Activated B cell treated with CpG ODN at 0.5 μM for 24 hours (primary cell): ENCODE measurements at regions not wholly inside any gene's neighbourhood (a gene's known extent, or its start where the extent isn't known, plus 50 kb on each side); places are given as distances from the start of the nearest gene placed in this dataset.
"Not testable (repeated sequence)": the region's sequence is repeated elsewhere in the genome, so short reads cannot be mapped to it uniquely, and the experiment has no call there.

Experiments used
- ATAC-seq: fragments of 200-7000 bp; cut with Tn5 transposase; one replicate; pipeline ENCODE4 v1.10.0; 2021; ENCODE audit warnings: low read depth, mild to moderate bottlenecking, moderate library complexity
- CTCF ChIA-PET: fragments of 350-600 bp; sonication (Branson Sonifier 250); formaldehyde crosslinking; loops from one replicate; lab custom pipeline; 2021; ENCODE audit warnings: antibody characterized with exemption; lab: Charles Lee
- POLR2A ChIA-PET: fragments of 350-600 bp; sonication (Branson Sonifier 250); formaldehyde crosslinking; loops from one replicate; lab custom pipeline; 2021; ENCODE audit warnings: antibody characterized with exemption; lab: Charles Lee
- DNase-seq: peaks from one replicate; pipeline ENCODE4 v3.0.0; 2022
- H3K27ac Mint-ChIP-seq: one replicate; pipeline ENCODE4 v1.8.0; 2020; ENCODE audit warnings: mixed read lengths
- H3K27me3 Mint-ChIP-seq: one replicate; pipeline ENCODE4 v1.8.0; 2021; ENCODE audit warnings: mixed read lengths
- H3K36me3 Mint-ChIP-seq: one replicate; pipeline ENCODE4 v1.8.0; 2021; ENCODE audit warnings: low read depth, mixed read lengths
- H3K4me1 Mint-ChIP-seq: one replicate; pipeline ENCODE4 v1.8.0; 2021; ENCODE audit warnings: mixed read lengths
- H3K4me3 Mint-ChIP-seq: one replicate; pipeline ENCODE4 v1.8.0; 2020; ENCODE audit warnings: mild to moderate bottlenecking, mixed read lengths
- H3K9me3 Mint-ChIP-seq: one replicate; pipeline ENCODE4 v1.8.0; 2020; ENCODE audit warnings: mixed read lengths
- CTCF ChIP-seq: fragments of 200-600 bp; IDR thresholded peaks from one replicate; pipeline ENCODE4 v1.8.0; 2022; ENCODE audit warnings: antibody characterized with exemption, mild to moderate bottlenecking
- intact Hi-C: fragments of 100-400 bp; cut with micrococcal nuclease; formaldehyde crosslinking; loops from one replicate; pipeline ENCODE4 v1.15.1; 2024

- no peaks in the 10 kb centered on the region for H3K36me3 Mint-ChIP-seq
- H3K4me3 Mint-ChIP-seq: no peak overlapping the region
- POLR2A ChIA-PET: no interaction called here
- no peak for TF ChIP-seq CTCF
- DNase-seq (no peak), ATAC-seq (peak; percentile 52)
- no peak overlapping the region for H3K27ac Mint-ChIP-seq
- no peaks in the 10 kb centered on the region for H3K9me3 Mint-ChIP-seq
- CTCF ChIA-PET: no interaction called here
- H3K4me1 Mint-ChIP-seq: peaks cover 21% of the 10 kb centered on the region
- intact Hi-C loops: no loop called here
- no peaks in the 10 kb centered on the region for H3K27me3 Mint-ChIP-seq
Measured at GRCh38 chr7:69211739-69212138, 386.5 kb upstream of the AUTS2 start.

DNA sequence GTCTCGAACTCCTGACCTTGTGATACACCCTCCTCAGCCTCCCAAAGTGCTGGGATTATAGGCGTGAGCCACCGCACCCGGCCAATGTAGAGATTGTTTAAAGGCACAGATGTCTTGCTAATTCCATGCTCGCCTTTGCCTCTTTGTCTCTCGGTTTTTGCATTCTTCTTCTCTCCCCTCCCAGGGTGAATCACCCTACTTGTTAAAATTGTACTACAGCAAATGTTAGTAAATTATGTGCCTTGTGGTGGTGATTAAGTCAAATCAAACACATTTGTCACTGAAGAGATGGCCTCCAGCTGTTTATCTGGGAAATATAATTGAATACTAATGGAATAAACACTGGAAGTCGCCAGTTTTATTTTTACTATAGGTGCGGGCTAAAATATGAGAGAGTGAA is 384.4 kb upstream of the AUTS2 start:
- CTCF ChIA-PET: no interaction called here
- no peaks in the 10 kb centered on the region for H3K36me3 Mint-ChIP-seq
- no peaks in the 10 kb centered on the region for H3K27me3 Mint-ChIP-seq
- ATAC-seq (no peak), DNase-seq (no peak)
- peaks cover 12% of the 10 kb centered on the region for H3K4me1 Mint-ChIP-seq
- no peak overlapping the region for H3K4me3 Mint-ChIP-seq
- no peaks in the 10 kb centered on the region for H3K9me3 Mint-ChIP-seq
- no peak for TF ChIP-seq CTCF
- POLR2A ChIA-PET: no interaction called here
- no peak overlapping the region for H3K27ac Mint-ChIP-seq
- intact Hi-C loops: no loop called here

DNA sequence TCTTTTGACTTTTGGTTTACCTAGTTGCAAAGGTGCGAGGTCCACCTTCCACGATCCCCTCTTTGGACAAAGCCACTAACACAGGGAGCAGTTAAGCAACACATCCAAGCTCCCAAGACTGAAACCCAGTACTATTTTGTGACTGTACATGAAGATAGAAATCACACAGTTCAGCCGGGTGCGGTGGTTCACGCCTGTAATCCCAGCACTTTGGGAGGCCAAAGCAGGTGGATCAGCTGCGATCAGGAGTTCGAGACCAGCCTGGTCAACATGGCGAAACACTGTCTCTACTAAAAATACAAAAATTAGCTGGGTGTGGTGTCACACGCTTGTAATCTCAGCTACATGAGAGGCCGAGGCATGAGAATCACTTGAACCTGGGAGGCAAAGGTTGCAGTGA is 382.8 kb upstream of the AUTS2 start:
- intact Hi-C loops, POLR2A ChIA-PET, H3K4me3 Mint-ChIP-seq, H3K27me3 Mint-ChIP-seq, H3K36me3 Mint-ChIP-seq, H3K27ac Mint-ChIP-seq, DNase-seq, CTCF ChIA-PET, ATAC-seq, H3K4me1 Mint-ChIP-seq, H3K9me3 Mint-ChIP-seq: not testable (repeated sequence)

GRCh38 chr7:69217516-69218350 is 380.5 kb upstream of the AUTS2 start:
- intact Hi-C loops: no loop called here
- H3K9me3 Mint-ChIP-seq: no peaks in the 10 kb centered on the region
- ChIA-PET CTCF (no interaction called here), POLR2A (no interaction called here)
- no peak for DNase-seq
- H3K4me3 Mint-ChIP-seq: no peak overlapping the region
- H3K27me3 Mint-ChIP-seq: peaks cover 1% of the 10 kb centered on the region
- no peak for ATAC-seq
- H3K4me1 Mint-ChIP-seq: no peaks in the 10 kb centered on the region
- TF ChIP-seq CTCF: no peak
- H3K27ac Mint-ChIP-seq: no peak overlapping the region
- H3K36me3 Mint-ChIP-seq: no peaks in the 10 kb centered on the region

DNA sequence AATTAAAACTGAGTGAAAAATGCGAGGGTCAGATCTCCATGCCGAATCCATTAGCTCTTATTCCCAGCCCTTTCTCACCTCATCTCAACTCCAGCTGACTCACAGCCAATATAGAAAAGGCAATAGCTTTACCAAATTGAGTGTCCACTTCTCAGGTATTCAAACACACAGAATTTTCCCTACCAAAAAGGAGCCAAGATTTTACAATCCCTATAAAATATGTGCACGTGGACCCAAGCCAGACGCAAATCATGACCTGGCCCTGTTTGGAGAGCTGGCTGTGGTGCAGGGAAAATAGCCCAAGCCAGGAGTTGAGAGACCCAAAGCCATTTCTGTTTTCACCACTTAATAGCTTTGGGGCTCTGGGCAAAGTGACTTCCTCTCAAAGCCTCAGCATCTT is 379.7 kb upstream of the AUTS2 start:
- ChIA-PET POLR2A (no interaction called here), CTCF (no interaction called here)
- Mint-ChIP-seq H3K4me3 (no peak overlapping the region), H3K27ac (no peak overlapping the region), H3K36me3 (no peaks in the 10 kb centered on the region), H3K9me3 (no peaks in the 10 kb centered on the region), H3K27me3 (peaks cover 1% of the 10 kb centered on the region), H3K4me1 (no peaks in the 10 kb centered on the region)
- TF ChIP-seq CTCF: no peak
- DNase-seq: no peak
- no peak for ATAC-seq
- intact Hi-C loops: no loop called here
